Uterus (tissue), 3 donors: ENCODE measurements at regions not wholly inside any gene's neighbourhood (a gene's known extent, or its start where the extent isn't known, plus 50 kb on each side); places are given as distances from the start of the nearest gene placed in this dataset.

Source experiments
- DNase-seq, 2 donors: peaks; one replicate each; pipeline ENCODE4 v3.0.0-alpha.2; 2019 to 2020
- H3K27ac ChIP-seq, 2 donors: fragments of 200-600 bp; sonication (generic); 1 replicate in 1 of 2; 2 replicates in 1 of 2; pipeline ENCODE4 v1.5.1; 2016 to 2018
- H3K27me3 ChIP-seq, 2 donors: fragments of 200-600 bp; sonication (generic); one replicate each; pipeline ENCODE4 v1.5.1; 2018 to 2019; ENCODE audit warnings: control low read depth in 1 of 2
- H3K36me3 ChIP-seq, 2 donors: fragments of 200-600 bp; sonication (generic); one replicate each; pipeline ENCODE4 v1.5.1; 2019; ENCODE audit warnings: control low read depth in 1 of 2
- H3K4me1 ChIP-seq, 2 donors: fragments of 200-600 bp; sonication (generic); one replicate each; pipeline ENCODE4 v1.5.1; 2018 to 2019; ENCODE audit warnings: control low read depth in 1 of 2
- H3K4me3 ChIP-seq, 2 donors: fragments of 200-600 bp; sonication (generic); 1 replicate in 1 of 2; 2 replicates in 1 of 2; pipeline ENCODE4 v1.5.1; 2018 to 2019; ENCODE audit warnings: mild to moderate bottlenecking in 1 of 2
- H3K9me3 ChIP-seq, 2 donors: fragments of 200-600 bp; sonication (generic); one replicate each; pipeline ENCODE4 v1.5.1; 2019; ENCODE audit warnings: control low read depth in 1 of 2
- POLR2A ChIP-seq, 2 donors: fragments of 450-650 bp; IDR thresholded peaks; one replicate each; pipeline ENCODE4 v1.6.1; 2016; ENCODE audit warnings: antibody characterized with exemption in 2 of 2, mild to moderate bottlenecking in 1 of 2, moderate library complexity in 1 of 2
- intact Hi-C: fragments of 100-400 bp; cut with DNase I; formaldehyde crosslinking; loops from one replicate; pipeline ENCODE4 v1.15.1; 2023; ENCODE audit warnings: low total_unique reads
- TF ChIP-seq, protein P1 (sequence below), 4 experiments: fragments of 200-600 bp in 2 of 4; fragments of 450-650 bp in 2 of 4; sonication (generic) in 2 of 4; IDR thresholded peaks; one replicate each; pipeline ENCODE4 v1.5.1; 2016 to 2019; ENCODE audit warnings: antibody characterized with exemption in 4 of 4, mild to moderate bottlenecking in 2 of 4, moderate library complexity in 1 of 4
- donor health status: DM: yes; HTN: yes; CAD: no.

DNA sequence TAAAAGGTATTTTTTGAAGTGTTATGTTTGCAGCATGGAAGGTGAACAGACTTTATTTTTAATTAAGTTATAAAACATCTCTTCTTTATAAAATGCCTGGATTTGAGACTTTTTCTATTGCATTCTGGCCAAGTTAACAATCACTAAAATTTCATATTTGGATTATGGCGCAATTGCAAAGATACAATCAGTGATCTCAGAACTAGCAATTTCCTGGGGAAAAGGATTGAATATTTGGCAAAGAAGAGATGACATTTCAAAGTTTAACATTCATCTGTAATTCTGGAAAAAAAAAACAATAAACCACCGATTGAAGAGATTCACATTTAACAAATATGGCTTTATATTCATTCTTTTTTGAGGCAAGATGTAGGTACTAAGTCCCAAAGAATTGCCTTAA is 378.0 kb downstream of the LRRC70 start:
- Histone ChIP-seq H3K27ac (no peak overlapping the region), H3K36me3 (no peaks in the 10 kb centered on the region), H3K9me3 (no peaks in the 10 kb centered on the region), H3K4me1 (no peaks in the 10 kb centered on the region), H3K4me3 (no peak overlapping the region), H3K27me3 (no peaks in the 10 kb centered on the region)
- TF ChIP-seq POLR2A (IDR thresholded peaks at IDR 0.05): no peak
- TF ChIP-seq, protein P1, sequence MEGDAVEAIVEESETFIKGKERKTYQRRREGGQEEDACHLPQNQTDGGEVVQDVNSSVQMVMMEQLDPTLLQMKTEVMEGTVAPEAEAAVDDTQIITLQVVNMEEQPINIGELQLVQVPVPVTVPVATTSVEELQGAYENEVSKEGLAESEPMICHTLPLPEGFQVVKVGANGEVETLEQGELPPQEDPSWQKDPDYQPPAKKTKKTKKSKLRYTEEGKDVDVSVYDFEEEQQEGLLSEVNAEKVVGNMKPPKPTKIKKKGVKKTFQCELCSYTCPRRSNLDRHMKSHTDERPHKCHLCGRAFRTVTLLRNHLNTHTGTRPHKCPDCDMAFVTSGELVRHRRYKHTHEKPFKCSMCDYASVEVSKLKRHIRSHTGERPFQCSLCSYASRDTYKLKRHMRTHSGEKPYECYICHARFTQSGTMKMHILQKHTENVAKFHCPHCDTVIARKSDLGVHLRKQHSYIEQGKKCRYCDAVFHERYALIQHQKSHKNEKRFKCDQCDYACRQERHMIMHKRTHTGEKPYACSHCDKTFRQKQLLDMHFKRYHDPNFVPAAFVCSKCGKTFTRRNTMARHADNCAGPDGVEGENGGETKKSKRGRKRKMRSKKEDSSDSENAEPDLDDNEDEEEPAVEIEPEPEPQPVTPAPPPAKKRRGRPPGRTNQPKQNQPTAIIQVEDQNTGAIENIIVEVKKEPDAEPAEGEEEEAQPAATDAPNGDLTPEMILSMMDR (IDR thresholded peaks at IDR 0.05): no peak
- no peak for DNase-seq
- intact Hi-C loops: no loop called here

- Histone ChIP-seq H3K4me3 (no peak overlapping the region), H3K9me3 (no peaks in the 10 kb centered on the region), H3K36me3 (no peaks in the 10 kb centered on the region), H3K27me3 (no peaks in the 10 kb centered on the region), H3K4me1 (no peaks in the 10 kb centered on the region), H3K27ac (no peak overlapping the region)
- no peak for TF ChIP-seq POLR2A (IDR thresholded peaks at IDR 0.05)
- TF ChIP-seq, protein P1 (IDR thresholded peaks at IDR 0.05): no peak
- no peak for DNase-seq
- intact Hi-C loops: no loop called here
Measured at GRCh38 chr5:62954578-62954977, 376.0 kb downstream of the LRRC70 start.

DNA sequence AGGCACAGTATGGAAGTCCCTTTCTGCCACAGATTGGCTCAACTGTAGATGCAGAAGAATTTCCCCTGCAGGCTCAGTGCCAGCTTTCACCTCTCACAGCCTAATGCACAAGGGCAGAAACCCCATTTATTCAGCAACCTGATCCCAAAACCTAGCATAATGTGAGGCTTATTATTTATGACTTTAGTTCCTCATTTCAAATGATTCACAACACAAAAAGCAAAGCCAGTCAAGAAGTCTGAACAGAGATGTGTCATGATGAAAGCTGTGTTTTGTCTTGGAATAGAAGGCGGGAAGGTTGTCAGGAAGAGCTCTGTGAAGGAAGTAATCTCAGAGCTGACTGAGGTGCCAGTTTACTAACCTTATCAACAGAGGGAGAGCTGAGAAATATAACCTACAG is 369.7 kb downstream of the LRRC70 start:
- intact Hi-C loops: no loop called here
- TF ChIP-seq POLR2A (IDR thresholded peaks at IDR 0.05): no peak
- TF ChIP-seq, protein P1 (IDR thresholded peaks at IDR 0.05): no peak
- DNase-seq: no peak
- Histone ChIP-seq H3K4me1 (no peaks in the 10 kb centered on the region), H3K27me3 (no peaks in the 10 kb centered on the region), H3K36me3 (no peaks in the 10 kb centered on the region), H3K27ac (no peak overlapping the region), H3K4me3 (no peak overlapping the region), H3K9me3 (no peaks in the 10 kb centered on the region)

GRCh38 chr5:62942384-62942783 is 363.8 kb downstream of the LRRC70 start:
- Histone ChIP-seq H3K27me3 (no peaks in the 10 kb centered on the region), H3K4me1 (no peaks in the 10 kb centered on the region), H3K27ac (no peak overlapping the region), H3K36me3 (no peaks in the 10 kb centered on the region), H3K4me3 (no peak overlapping the region), H3K9me3 (no peaks in the 10 kb centered on the region)
- TF ChIP-seq, protein P1 (IDR thresholded peaks at IDR 0.05): no peak
- TF ChIP-seq POLR2A (IDR thresholded peaks at IDR 0.05): no peak
- intact Hi-C loops: no loop called here
- no peak for DNase-seq

GRCh38 chr5:62938927-62939326 is 360.3 kb downstream of the LRRC70 start:
- Histone ChIP-seq H3K4me3 (no peak overlapping the region), H3K27me3 (no peaks in the 10 kb centered on the region), H3K4me1 (no peaks in the 10 kb centered on the region), H3K36me3 (no peaks in the 10 kb centered on the region), H3K27ac (no peak overlapping the region), H3K9me3 (no peaks in the 10 kb centered on the region)
- intact Hi-C loops: no loop called here
- TF ChIP-seq, protein P1 (IDR thresholded peaks at IDR 0.05): no peak
- no peak for TF ChIP-seq POLR2A (IDR thresholded peaks at IDR 0.05)
- DNase-seq: no peak
